Ascending aorta (tissue), 2 donors: ENCODE measurements at regions not wholly inside any gene's neighbourhood (a gene's known extent, or its start where the extent isn't known, plus 50 kb on each side); places are given as distances from the start of the nearest gene placed in this dataset.

Source experiments
- DNase-seq, 2 donors: peaks; one replicate each; pipeline ENCODE4 v3.0.0-alpha.2; 2019; ENCODE audit warnings: low spot score in 2 of 2
- H3K27ac ChIP-seq, 2 donors: fragments of 200-600 bp; sonication (generic); one replicate each; pipeline ENCODE4 v1.5.1; 2016 to 2017; ENCODE audit warnings: mild to moderate bottlenecking in 1 of 2
- H3K27me3 ChIP-seq: fragments of 200-600 bp; sonication (generic); one replicate; pipeline ENCODE4 v1.5.1; 2017
- H3K36me3 ChIP-seq, 2 donors: fragments of 200-600 bp; sonication (generic); one replicate each; pipeline ENCODE4 v1.5.1; 2016
- H3K4me1 ChIP-seq, 2 donors: fragments of 200-600 bp; sonication (generic); one replicate each; pipeline ENCODE4 v1.5.1; 2016 to 2017; ENCODE audit warnings: mild to moderate bottlenecking in 1 of 2
- H3K4me3 ChIP-seq, 2 donors: fragments of 200-600 bp; sonication (generic); one replicate each; pipeline ENCODE4 v1.5.1; 2016 to 2017; ENCODE audit warnings: mild to moderate bottlenecking in 1 of 2
- H3K9me3 ChIP-seq, 2 donors: fragments of 200-600 bp; sonication (generic); one replicate each; pipeline ENCODE4 v1.5.1; 2016
- intact Hi-C: fragments of 100-400 bp; cut with DNase I; formaldehyde crosslinking; loops from one replicate; pipeline ENCODE4 v1.15.1; 2023
- TF ChIP-seq, protein P1 (sequence below), 3 experiments: fragments of 200-600 bp in 2 of 3; fragments of 450-650 bp in 1 of 3; sonication (generic) in 2 of 3; IDR thresholded peaks; one replicate each; pipeline ENCODE4 v1.5.1; 2016 to 2019; ENCODE audit warnings: antibody characterized with exemption in 3 of 3, mild to moderate bottlenecking in 1 of 3, moderate library complexity in 1 of 3

- DNase-seq, result no peak
- H3K4me3 ChIP-seq, result no peak overlapping the region
- H3K27me3 ChIP-seq, result no peaks in the 10 kb centered on the region
- H3K4me1 ChIP-seq, result no peaks in the 10 kb centered on the region
- H3K27ac ChIP-seq, result no peak overlapping the region
- TF ChIP-seq, protein P1, sequence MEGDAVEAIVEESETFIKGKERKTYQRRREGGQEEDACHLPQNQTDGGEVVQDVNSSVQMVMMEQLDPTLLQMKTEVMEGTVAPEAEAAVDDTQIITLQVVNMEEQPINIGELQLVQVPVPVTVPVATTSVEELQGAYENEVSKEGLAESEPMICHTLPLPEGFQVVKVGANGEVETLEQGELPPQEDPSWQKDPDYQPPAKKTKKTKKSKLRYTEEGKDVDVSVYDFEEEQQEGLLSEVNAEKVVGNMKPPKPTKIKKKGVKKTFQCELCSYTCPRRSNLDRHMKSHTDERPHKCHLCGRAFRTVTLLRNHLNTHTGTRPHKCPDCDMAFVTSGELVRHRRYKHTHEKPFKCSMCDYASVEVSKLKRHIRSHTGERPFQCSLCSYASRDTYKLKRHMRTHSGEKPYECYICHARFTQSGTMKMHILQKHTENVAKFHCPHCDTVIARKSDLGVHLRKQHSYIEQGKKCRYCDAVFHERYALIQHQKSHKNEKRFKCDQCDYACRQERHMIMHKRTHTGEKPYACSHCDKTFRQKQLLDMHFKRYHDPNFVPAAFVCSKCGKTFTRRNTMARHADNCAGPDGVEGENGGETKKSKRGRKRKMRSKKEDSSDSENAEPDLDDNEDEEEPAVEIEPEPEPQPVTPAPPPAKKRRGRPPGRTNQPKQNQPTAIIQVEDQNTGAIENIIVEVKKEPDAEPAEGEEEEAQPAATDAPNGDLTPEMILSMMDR (IDR thresholded peaks at IDR 0.05), result no peak
- no peaks in the 10 kb centered on the region for H3K9me3 ChIP-seq
- no peaks in the 10 kb centered on the region for H3K36me3 ChIP-seq
- intact Hi-C loops, result no loop called here
Measured at GRCh38 chr18:68150961-68151360, 563.9 kb downstream of the TMX3 start.

DNA sequence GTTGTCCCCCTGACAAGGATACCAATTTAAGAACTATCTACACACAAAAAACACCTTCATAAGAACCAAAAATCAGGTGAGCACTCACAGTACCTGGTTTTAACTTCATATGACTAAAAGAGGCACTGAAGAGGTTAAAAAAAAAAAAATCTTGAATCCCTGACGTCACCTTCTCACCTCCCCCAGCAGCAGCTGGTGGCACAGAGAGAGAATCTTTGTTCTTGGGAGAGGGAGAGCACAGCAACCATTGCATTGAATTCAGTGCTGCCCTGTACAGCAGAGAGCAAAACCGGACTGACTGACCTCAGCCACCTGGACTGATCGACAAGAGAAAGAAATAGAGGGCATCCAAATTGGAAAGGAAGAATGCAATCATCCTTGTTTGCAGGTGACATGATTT lies 566.0 kb downstream of the TMX3 start:
- Histone ChIP-seq H3K9me3 (no peaks in the 10 kb centered on the region), H3K27me3 (no peaks in the 10 kb centered on the region), H3K4me3 (no peak overlapping the region), H3K36me3 (no peaks in the 10 kb centered on the region), H3K27ac (no peak overlapping the region), H3K4me1 (no peaks in the 10 kb centered on the region)
- DNase-seq, result no peak
- TF ChIP-seq, protein P1 (IDR thresholded peaks at IDR 0.05), result no peak
- intact Hi-C loops, result no loop called here

- no peak overlapping the region for H3K27ac ChIP-seq
- TF ChIP-seq, protein P1 (IDR thresholded peaks at IDR 0.05), result no peak
- H3K4me1 ChIP-seq, result no peaks in the 10 kb centered on the region
- no peaks in the 10 kb centered on the region for H3K9me3 ChIP-seq
- no peaks in the 10 kb centered on the region for H3K27me3 ChIP-seq
- no peaks in the 10 kb centered on the region for H3K36me3 ChIP-seq
- no peak for DNase-seq
- no peak overlapping the region for H3K4me3 ChIP-seq
- intact Hi-C loops, result no loop called here
Measured at GRCh38 chr18:68147728-68148127, 567.2 kb downstream of the TMX3 start.

DNA sequence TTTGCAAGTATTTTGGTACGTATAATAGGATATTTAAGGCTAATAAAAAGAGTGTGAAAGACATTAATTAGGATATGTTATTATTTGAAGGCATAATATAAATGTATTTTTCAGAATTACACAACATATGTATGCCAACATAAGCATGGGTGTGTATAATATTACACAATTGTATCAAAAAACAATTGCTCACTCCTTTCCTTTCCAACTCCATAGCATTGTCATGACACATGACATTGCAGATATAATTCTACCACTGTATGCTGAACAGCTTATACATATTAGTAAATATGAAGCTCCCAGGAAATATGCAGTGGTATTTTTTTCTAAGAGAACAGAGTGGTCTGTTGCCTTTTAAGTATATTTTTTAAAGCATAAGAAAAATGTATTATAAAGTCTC lies 593.1 kb downstream of the TMX3 start:
- no peak overlapping the region for H3K27ac ChIP-seq

DNA sequence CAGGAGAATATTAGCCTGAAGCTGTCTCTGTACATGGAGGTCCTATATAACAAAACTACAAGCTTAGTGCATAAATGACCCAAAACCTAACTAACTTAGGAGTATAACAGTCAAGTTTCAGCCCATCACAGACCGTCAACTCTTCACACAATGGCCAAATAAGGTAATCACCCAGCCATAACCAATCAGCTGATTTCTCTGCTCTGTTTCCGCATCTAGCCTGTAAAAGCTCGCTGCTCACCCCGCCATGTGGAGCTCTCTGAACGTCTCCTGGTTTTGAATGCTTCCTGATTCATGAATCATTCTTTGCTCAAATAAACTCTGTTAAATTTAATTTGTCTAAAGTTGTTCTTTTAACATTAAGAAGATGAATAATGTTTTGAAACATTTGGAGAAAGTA lies 593.6 kb downstream of the TMX3 start:
- DNase-seq, result no peak
- intact Hi-C loops, result no loop called here
- H3K9me3 ChIP-seq, result no peaks in the 10 kb centered on the region

More for the DNA sequence above, 593.1 kb downstream of the TMX3 start:
- Histone ChIP-seq H3K4me3 (no peak overlapping the region), H3K4me1 (no peaks in the 10 kb centered on the region), H3K9me3 (no peaks in the 10 kb centered on the region), H3K36me3 (no peaks in the 10 kb centered on the region), H3K27me3 (no peaks in the 10 kb centered on the region)
- TF ChIP-seq, protein P1 (IDR thresholded peaks at IDR 0.05), result no peak
- intact Hi-C loops, result no loop called here
- DNase-seq, result no peak

More for the DNA sequence above, 593.6 kb downstream of the TMX3 start:
- H3K27ac ChIP-seq, result no peak overlapping the region
- TF ChIP-seq, protein P1 (IDR thresholded peaks at IDR 0.05), result no peak
- no peaks in the 10 kb centered on the region for H3K4me1 ChIP-seq
- no peak overlapping the region for H3K4me3 ChIP-seq
- H3K27me3 ChIP-seq, result no peaks in the 10 kb centered on the region
- no peaks in the 10 kb centered on the region for H3K36me3 ChIP-seq
